H9 (cell line): ENCODE measurements at regions not wholly inside any gene's neighbourhood (a gene's known extent, or its start where the extent isn't known, plus 50 kb on each side); places are given as distances from the start of the nearest gene placed in this dataset.

Source experiments
- DNase-seq: peaks from one replicate; pipeline ENCODE4 v3.0.0-alpha.2; 2017
- H2AFZ ChIP-seq: one replicate; pipeline ENCODE4 v1.6.1; 2013; ENCODE audit warnings: mild to moderate bottlenecking, low read length, control low read depth, moderate library complexity
- H2AK5ac ChIP-seq: 2 replicates; pipeline ENCODE4 v1.6.1; 2013; ENCODE audit warnings: low read length, control low read depth, mixed read lengths; ENCODE audit not compliant: insufficient read length
- H2BK120ac ChIP-seq: one replicate; pipeline ENCODE4 v1.6.1; 2013; ENCODE audit warnings: low read depth, mild to moderate bottlenecking, low read length, control low read depth, inconsistent platforms; ENCODE audit not compliant: poor library complexity, severe bottlenecking
- H2BK12ac ChIP-seq: 2 replicates; pipeline ENCODE4 v1.6.1; 2013; ENCODE audit warnings: low read length, control low read depth, mixed read lengths, low read depth; ENCODE audit not compliant: insufficient read length
- H2BK15ac ChIP-seq: 2 replicates; pipeline ENCODE4 v1.6.1; 2013; ENCODE audit warnings: low read depth, low read length, control low read depth
- H2BK20ac ChIP-seq: one replicate; pipeline ENCODE4 v1.6.1; 2013; ENCODE audit warnings: low read depth, mild to moderate bottlenecking, low read length, control low read depth, inconsistent platforms; ENCODE audit not compliant: poor library complexity, severe bottlenecking
- H2BK5ac ChIP-seq: 2 replicates; pipeline ENCODE4 v1.6.1; 2013; ENCODE audit warnings: low read length, control low read depth, mixed read lengths; ENCODE audit not compliant: insufficient read length
- H3K14ac ChIP-seq: 2 replicates; pipeline ENCODE4 v1.6.1; 2013; ENCODE audit warnings: low read length, control low read depth; ENCODE audit not compliant: insufficient read depth
- H3K18ac ChIP-seq: 2 replicates; pipeline ENCODE4 v1.6.1; 2013; ENCODE audit warnings: low read depth, mild to moderate bottlenecking, mixed read lengths, low read length, control low read depth; ENCODE audit not compliant: insufficient read length
- H3K23ac ChIP-seq: 2 replicates; pipeline ENCODE4 v1.6.1; 2013; ENCODE audit warnings: low read length, control low read depth, mixed read lengths, low read depth; ENCODE audit not compliant: insufficient read length
- H3K23me2 ChIP-seq: 2 replicates; pipeline ENCODE4 v1.6.1; 2013; ENCODE audit warnings: low read depth, mild to moderate bottlenecking, mixed read lengths, low read length, control low read depth; ENCODE audit not compliant: insufficient read length, poor library complexity, severe bottlenecking
- H3K27ac ChIP-seq: 2 replicates; pipeline ENCODE4 v1.5.1; 2013; ENCODE audit warnings: low read length, control low read depth, mixed read lengths, low read depth; ENCODE audit not compliant: insufficient read length
- H3K27me3 ChIP-seq: 2 replicates; pipeline ENCODE4 v1.6.1; 2013; ENCODE audit warnings: low read length, control low read depth, inconsistent platforms; ENCODE audit not compliant: insufficient read depth
- H3K4ac ChIP-seq: 2 replicates; pipeline ENCODE4 v1.6.1; 2013; ENCODE audit warnings: low read depth, mild to moderate bottlenecking, control low read depth, inconsistent platforms, low read length, moderate library complexity
- H3K4me1 ChIP-seq: 2 replicates; pipeline ENCODE4 v1.6.1; 2013; ENCODE audit warnings: low read length, control low read depth, inconsistent platforms; ENCODE audit not compliant: insufficient read depth
- H3K4me2 ChIP-seq: 2 replicates; pipeline ENCODE4 v1.6.1; 2013; ENCODE audit warnings: low read length, control low read depth, mixed read lengths; ENCODE audit not compliant: insufficient read length, insufficient read depth
- H3K56ac ChIP-seq: 2 replicates; pipeline ENCODE4 v1.6.1; 2013; ENCODE audit warnings: low read depth, mild to moderate bottlenecking, mixed read lengths, low read length, control low read depth; ENCODE audit not compliant: insufficient read length
- H3K79me1 ChIP-seq: 2 replicates; pipeline ENCODE4 v1.6.1; 2013; ENCODE audit warnings: low read depth, mild to moderate bottlenecking, moderate library complexity, low read length, control low read depth, inconsistent platforms; ENCODE audit not compliant: insufficient read depth, poor library complexity, severe bottlenecking
- H3K79me2 ChIP-seq: 2 replicates; pipeline ENCODE4 v1.6.1; 2013; ENCODE audit warnings: low read length, control low read depth, inconsistent platforms; ENCODE audit not compliant: insufficient read depth
- H3K9ac ChIP-seq: 2 replicates; pipeline ENCODE4 v1.6.1; 2013; ENCODE audit warnings: low read length, control low read depth, mixed read lengths; ENCODE audit not compliant: insufficient read length; ENCODE audit errors: extremely low read depth
- H3K9me3 ChIP-seq: one replicate; pipeline ENCODE4 v1.6.1; 2013; ENCODE audit warnings: low read depth, low read length, inconsistent platforms; ENCODE audit not compliant: control insufficient read depth
- H3T11ph ChIP-seq: one replicate; pipeline ENCODE4 v1.6.1; 2013; ENCODE audit warnings: mild to moderate bottlenecking, low read length, control low read depth, inconsistent platforms
- H4K20me1 ChIP-seq: one replicate; pipeline ENCODE4 v1.6.1; 2013; ENCODE audit not compliant: control insufficient read depth, insufficient read length, insufficient read depth
- H4K5ac ChIP-seq: 2 replicates; pipeline ENCODE4 v1.6.1; 2013; ENCODE audit warnings: low read depth, mild to moderate bottlenecking, mixed read lengths, low read length, control low read depth; ENCODE audit not compliant: insufficient read length
- H4K8ac ChIP-seq: replicated peaks from 2 replicates; pipeline ENCODE4 v1.6.1; 2013; ENCODE audit warnings: low read length, control low read depth, mixed read lengths, low read depth; ENCODE audit not compliant: insufficient read length
- H4K91ac ChIP-seq: 2 replicates; pipeline ENCODE4 v1.6.1; 2013; ENCODE audit warnings: low read depth, mild to moderate bottlenecking, moderate library complexity, mixed read lengths, low read length, control low read depth; ENCODE audit not compliant: insufficient read length
- H3K27ac Mint-ChIP-seq, 3 experiments: 2 replicates in 2 of 3; 3 replicates in 1 of 3; pipeline ENCODE4 v1.8.0; 2020 to 2021; ENCODE audit warnings: mixed read lengths in 3 of 3, mild to moderate bottlenecking in 1 of 3, moderate library complexity in 1 of 3
- H3K27me3 Mint-ChIP-seq: 2 replicates; pipeline ENCODE4 v1.8.0; 2021; ENCODE audit warnings: low read depth, mild to moderate bottlenecking, moderate library complexity, mixed read lengths
- H3K36me3 Mint-ChIP-seq, 3 experiments: 2 replicates in 2 of 3; 3 replicates in 1 of 3; pipeline ENCODE4 v1.8.0; 2020 to 2021; ENCODE audit warnings: low read depth in 3 of 3, mixed read lengths in 3 of 3; ENCODE audit not compliant: insufficient read depth in 1 of 3
- H3K4me1 Mint-ChIP-seq, 2 experiments: 2 replicates each; pipeline ENCODE4 v1.8.0; 2020; ENCODE audit warnings: mixed read lengths in 2 of 2
- H3K4me3 Mint-ChIP-seq, 2 experiments: 2 replicates in 1 of 2; 3 replicates in 1 of 2; pipeline ENCODE4 v1.8.0; 2020 to 2021; ENCODE audit warnings: mild to moderate bottlenecking in 2 of 2, mixed read lengths in 2 of 2, moderate library complexity in 1 of 2
- H3K9me3 Mint-ChIP-seq, 2 experiments: 2 replicates in 1 of 2; 3 replicates in 1 of 2; pipeline ENCODE4 v1.8.0; 2020; ENCODE audit warnings: mild to moderate bottlenecking in 2 of 2, mixed read lengths in 2 of 2, moderate library complexity in 1 of 2
- WGBS: extraction: QIAGEN DNeasy Blood & Tissue Kit; methylation state at CpG from one replicate; pipeline ENCODE4 v1.1.7; 2013; ENCODE audit warnings: missing lambda C conversion rate, low lambda C conversion rate, mixed read lengths; ENCODE audit not compliant: insufficient read length; ENCODE audit errors: extremely low coverage; 5-methylcytosine and 5-hydroxymethylcytosine counted together
- TF ChIP-seq, protein P1 (sequence below): fragments of 200-600 bp; sonication (generic); conservative IDR thresholded peaks from 3 replicates; pipeline ENCODE4 v1.8.0; 2021; ENCODE audit warnings: antibody characterized with exemption, mild to moderate bottlenecking

DNA sequence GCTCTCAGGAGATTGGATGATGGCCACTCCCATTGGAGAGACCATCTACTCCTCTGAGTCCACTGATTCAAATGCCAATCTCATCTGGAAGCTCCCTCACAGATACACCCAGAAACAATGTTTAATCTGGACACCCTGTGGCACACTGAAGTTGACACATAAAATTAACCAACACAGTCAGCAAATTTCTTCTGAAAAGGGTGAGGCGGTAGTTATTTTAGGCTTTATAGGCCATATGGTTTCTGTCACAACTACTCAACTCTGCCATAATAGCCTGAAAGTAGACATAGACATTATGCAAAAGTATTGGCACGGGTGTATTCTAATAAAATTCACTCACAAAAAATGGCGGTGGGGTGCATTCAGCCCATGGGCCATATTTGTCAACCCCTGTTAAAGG, 244.5 kb upstream of the VLDLR start:
- H3K4me1 Mint-ChIP-seq = no peaks in the 10 kb centered on the region
- Histone ChIP-seq H3K56ac (no peak overlapping the region), H3K9ac (no peak overlapping the region), H4K5ac (no peak overlapping the region), H4K20me1 (no peaks in the 10 kb centered on the region), H2AK5ac (no peak overlapping the region), H3T11ph (no peak overlapping the region), H3K14ac (no peak overlapping the region), H2BK5ac (no peak overlapping the region), H3K23me2 (no peaks in the 10 kb centered on the region), H3K4me2 (no peak overlapping the region), H3K4ac (no peak overlapping the region), H3K9me3 (peaks cover 5% of the 10 kb centered on the region), H3K23ac (no peak overlapping the region), H3K79me2 (no peaks in the 10 kb centered on the region), H3K79me1 (no peaks in the 10 kb centered on the region), H3K4me1 (no peaks in the 10 kb centered on the region), H2BK120ac (no peak overlapping the region), H2BK20ac (no peak overlapping the region), H4K91ac (no peak overlapping the region), H2BK15ac (no peak overlapping the region), H3K27ac (no peak overlapping the region), H2AFZ (no peak overlapping the region), H3K27me3 (no peaks in the 10 kb centered on the region), H4K8ac (no peak overlapping the region), H3K18ac (no peak overlapping the region), H2BK12ac (no peak overlapping the region)
- no peak overlapping the region for H3K4me3 Mint-ChIP-seq
- no peaks in the 10 kb centered on the region; the same call in 1 of the 2 replicates for H3K27me3 Mint-ChIP-seq
- no peak for DNase-seq
- TF ChIP-seq, protein P1, sequence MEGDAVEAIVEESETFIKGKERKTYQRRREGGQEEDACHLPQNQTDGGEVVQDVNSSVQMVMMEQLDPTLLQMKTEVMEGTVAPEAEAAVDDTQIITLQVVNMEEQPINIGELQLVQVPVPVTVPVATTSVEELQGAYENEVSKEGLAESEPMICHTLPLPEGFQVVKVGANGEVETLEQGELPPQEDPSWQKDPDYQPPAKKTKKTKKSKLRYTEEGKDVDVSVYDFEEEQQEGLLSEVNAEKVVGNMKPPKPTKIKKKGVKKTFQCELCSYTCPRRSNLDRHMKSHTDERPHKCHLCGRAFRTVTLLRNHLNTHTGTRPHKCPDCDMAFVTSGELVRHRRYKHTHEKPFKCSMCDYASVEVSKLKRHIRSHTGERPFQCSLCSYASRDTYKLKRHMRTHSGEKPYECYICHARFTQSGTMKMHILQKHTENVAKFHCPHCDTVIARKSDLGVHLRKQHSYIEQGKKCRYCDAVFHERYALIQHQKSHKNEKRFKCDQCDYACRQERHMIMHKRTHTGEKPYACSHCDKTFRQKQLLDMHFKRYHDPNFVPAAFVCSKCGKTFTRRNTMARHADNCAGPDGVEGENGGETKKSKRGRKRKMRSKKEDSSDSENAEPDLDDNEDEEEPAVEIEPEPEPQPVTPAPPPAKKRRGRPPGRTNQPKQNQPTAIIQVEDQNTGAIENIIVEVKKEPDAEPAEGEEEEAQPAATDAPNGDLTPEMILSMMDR = no peak
- no CpG with 5 or more reads among the region's 3 CpGs for WGBS
- H3K27ac Mint-ChIP-seq = no peak overlapping the region
- H3K9me3 Mint-ChIP-seq = peaks cover 24 to 26% of the 10 kb centered on the region in 2 experiments
- peaks cover 4 to 30% (median 13%) of the 10 kb centered on the region in 3 experiments for H3K36me3 Mint-ChIP-seq
